ENCODE measurements at regions not wholly inside any gene's neighbourhood (a gene's known extent, or its start where the extent isn't known, plus 50 kb on each side); places are given as distances from the start of the nearest gene placed in this dataset.
"Not testable (repeated sequence)": the region's sequence is repeated elsewhere in the genome, so short reads cannot be mapped to it uniquely, and the experiment has no call there.

- no peak for DNase-seq (ENCODE audit: low read depth)
- TF ChIP-seq, protein P1, sequence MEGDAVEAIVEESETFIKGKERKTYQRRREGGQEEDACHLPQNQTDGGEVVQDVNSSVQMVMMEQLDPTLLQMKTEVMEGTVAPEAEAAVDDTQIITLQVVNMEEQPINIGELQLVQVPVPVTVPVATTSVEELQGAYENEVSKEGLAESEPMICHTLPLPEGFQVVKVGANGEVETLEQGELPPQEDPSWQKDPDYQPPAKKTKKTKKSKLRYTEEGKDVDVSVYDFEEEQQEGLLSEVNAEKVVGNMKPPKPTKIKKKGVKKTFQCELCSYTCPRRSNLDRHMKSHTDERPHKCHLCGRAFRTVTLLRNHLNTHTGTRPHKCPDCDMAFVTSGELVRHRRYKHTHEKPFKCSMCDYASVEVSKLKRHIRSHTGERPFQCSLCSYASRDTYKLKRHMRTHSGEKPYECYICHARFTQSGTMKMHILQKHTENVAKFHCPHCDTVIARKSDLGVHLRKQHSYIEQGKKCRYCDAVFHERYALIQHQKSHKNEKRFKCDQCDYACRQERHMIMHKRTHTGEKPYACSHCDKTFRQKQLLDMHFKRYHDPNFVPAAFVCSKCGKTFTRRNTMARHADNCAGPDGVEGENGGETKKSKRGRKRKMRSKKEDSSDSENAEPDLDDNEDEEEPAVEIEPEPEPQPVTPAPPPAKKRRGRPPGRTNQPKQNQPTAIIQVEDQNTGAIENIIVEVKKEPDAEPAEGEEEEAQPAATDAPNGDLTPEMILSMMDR (IDR thresholded peaks at IDR 0.05; ENCODE audit: control insufficient read depth, extremely low read depth, insufficient read depth) = no peak
- no peak overlapping the region for H3K4me3 ChIP-seq (ENCODE audit: low read depth, low read length)
These were observed 150.3 kb downstream of the NUF2 start for GRCh38 chr1:163471779-163472650.

DNA sequence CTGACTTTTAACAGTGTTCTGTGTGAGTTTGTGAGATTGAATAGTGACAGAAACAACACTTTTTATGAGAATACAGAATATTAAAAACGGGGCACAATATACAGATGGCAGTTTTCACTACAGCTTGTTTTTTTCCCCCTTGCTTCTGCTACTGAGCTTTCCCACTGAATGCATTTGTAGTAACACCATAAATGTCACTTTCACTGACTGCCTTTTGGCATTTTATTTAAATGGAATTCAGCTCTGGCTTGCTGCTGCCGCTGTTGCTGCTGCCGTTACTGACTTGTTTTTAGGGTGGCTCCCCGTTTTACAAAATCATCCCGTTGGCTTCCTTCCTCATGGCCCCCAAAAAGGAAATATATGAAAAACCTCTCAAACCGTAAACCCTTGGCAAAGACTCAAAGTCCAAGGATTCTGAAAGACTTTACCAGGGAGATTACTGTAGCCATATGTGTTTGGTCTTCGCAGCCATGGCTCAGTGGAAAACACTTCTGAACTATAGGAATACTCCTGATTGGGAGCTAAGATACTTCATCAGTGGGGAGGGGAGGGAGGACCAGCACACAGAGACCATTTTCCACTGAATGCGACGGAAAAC is 151.0 kb downstream of the NUF2 start:
- TF ChIP-seq, protein P1 (IDR thresholded peaks at IDR 0.05; ENCODE audit: control insufficient read depth, extremely low read depth, insufficient read depth) = no peak
- H3K4me3 ChIP-seq (ENCODE audit: low read depth, low read length) = no peak overlapping the region
- DNase-seq (ENCODE audit: low read depth) = no peak

DNA sequence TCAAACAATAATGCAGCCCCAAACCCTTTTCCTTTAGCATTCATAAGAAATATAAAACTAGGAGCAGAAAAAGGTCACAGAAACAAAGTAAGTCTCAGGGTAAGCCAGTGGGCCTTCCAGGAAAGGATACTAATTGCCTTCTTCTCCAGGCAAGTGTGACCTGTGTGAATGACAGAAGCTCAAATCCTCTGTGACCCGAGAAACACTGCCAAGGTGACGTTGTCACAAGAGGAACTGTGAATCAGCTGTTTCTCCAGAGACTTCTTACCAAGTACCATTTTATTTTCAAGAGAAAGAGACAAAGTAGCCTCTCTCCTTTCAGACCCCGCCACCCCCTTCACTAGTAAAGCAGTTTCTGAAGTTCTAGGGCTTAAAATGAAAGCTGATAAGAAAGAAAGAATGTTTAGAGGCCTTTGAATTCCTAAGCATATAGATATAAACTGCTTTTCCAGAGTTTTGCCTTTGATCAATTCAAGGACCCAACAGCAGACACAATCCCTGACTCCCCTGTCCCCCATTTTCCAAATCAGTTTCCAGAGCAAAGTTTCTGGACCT is 155.6 kb downstream of the NUF2 start:
- DNase-seq (ENCODE audit: low read depth) = no peak
- TF ChIP-seq, protein P1 (IDR thresholded peaks at IDR 0.05; ENCODE audit: control insufficient read depth, extremely low read depth, insufficient read depth) = no peak
- no peak overlapping the region for H3K4me3 ChIP-seq (ENCODE audit: low read depth, low read length)

DNA sequence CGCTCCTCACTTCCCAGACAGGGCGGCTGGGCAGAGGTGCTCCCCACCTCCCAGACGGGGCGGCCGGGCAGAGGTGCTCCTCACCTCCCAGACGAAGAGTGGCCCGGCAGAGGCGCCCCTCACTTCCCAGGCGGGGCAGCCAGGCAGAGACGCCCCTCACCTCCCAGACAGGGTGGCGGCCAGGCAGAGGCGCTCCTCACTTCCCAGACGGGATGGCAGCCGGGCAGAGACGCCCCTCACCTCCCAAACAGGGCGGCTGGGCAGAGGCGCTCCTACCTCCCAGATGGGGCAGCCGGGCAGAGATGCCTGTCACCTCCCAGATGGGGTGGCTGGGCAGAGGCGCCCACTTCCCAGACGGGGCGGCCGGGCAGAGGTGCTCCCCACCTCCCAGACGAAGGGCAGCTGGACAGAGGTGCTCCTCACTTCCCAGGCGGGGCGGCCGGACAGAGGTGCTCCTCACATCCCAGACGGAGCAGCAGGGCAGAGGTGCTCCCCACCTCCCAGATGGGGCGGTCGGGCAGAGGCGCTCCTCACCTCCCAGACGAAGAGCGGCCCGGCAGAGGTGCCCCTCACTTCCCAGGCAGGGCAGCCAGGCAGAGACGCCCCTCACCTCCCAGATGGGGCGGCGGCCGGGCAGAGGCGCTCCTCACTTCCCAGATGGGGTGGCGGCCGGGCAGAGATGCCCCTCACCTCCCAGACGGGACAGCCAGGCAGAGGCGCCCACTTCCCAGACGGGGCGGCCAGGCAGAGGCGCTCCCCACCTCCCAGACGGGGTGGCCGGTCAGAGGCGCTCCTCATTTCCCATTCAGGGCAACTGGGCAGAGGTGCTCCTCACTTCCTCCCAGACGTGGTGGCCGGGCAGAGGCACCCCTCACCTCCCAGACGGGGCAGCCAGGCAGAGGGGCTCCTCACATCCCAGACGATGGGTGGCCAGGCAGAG is 176.9 kb downstream of the NUF2 start:
- H3K4me3 ChIP-seq (ENCODE audit: low read depth, low read length); DNase-seq (ENCODE audit: low read depth): not testable (repeated sequence)

- DNase-seq (ENCODE audit: low read depth) = no peak
- TF ChIP-seq, protein P1 (IDR thresholded peaks at IDR 0.05; ENCODE audit: control insufficient read depth, extremely low read depth, insufficient read depth) = no peak
- no peak overlapping the region for H3K4me3 ChIP-seq (ENCODE audit: low read depth, low read length)
These were observed 182.7 kb downstream of the NUF2 start for GRCh38 chr1:163504331-163504978.

GRCh38 chr1:163509114-163509513 is 187.4 kb downstream of the NUF2 start:
- H3K4me3 ChIP-seq (ENCODE audit: low read depth, low read length) = no peak overlapping the region
- DNase-seq (ENCODE audit: low read depth) = no peak
- TF ChIP-seq, protein P1 (IDR thresholded peaks at IDR 0.05; ENCODE audit: control insufficient read depth, extremely low read depth, insufficient read depth) = no peak
